SK-N-SH (cell line): ENCODE measurements at regions not wholly inside any gene's neighbourhood (a gene's known extent, or its start where the extent isn't known, plus 50 kb on each side); places are given as distances from the start of the nearest gene placed in this dataset.

ENCODE experiments used
- CTCF ChIA-PET: fragments of 300-600, 350-600 bp; formaldehyde crosslinking; extraction: SDS; loops from one replicate; lab custom pipeline; 2021; lab: Yijun Ruan, JAX
- POLR2A ChIA-PET: fragments of 350-600 bp; sonication (Branson Sonifier 250); formaldehyde crosslinking; extraction: SDS; loops from one replicate; lab custom pipeline; 2020; ENCODE audit warnings: antibody characterized with exemption, inconsistent platforms; lab: Yijun Ruan, JAX
- DNase-seq: peaks from one replicate; pipeline ENCODE4 v3.0.0; 2012
- H2AFZ ChIP-seq: fragments of 200-600 bp; sonication (generic); 2 replicates; pipeline ENCODE4 v1.8.1; 2016; ENCODE audit warnings: antibody characterized with exemption, mild to moderate bottlenecking, low read depth
- H3F3A ChIP-seq: fragments of 200-600 bp; sonication (generic); replicated peaks from 2 replicates; pipeline ENCODE3; 2016; ENCODE audit warnings: antibody characterized with exemption, mild to moderate bottlenecking; ENCODE audit not compliant: insufficient read depth
- H3K27ac ChIP-seq, 2 experiments: fragments of 200-500 bp in 1 of 2; fragments of 200-600 bp in 1 of 2; sonication (Bioruptor generic) in 1 of 2; sonication (generic), shearing (Covaris generic) in 1 of 2; 2 replicates each; pipeline versions ENCODE4 v1.5.1 to v1.6.1; 2014 to 2016; ENCODE audit warnings: low read depth in 2 of 2, inconsistent platforms in 1 of 2, low read length in 1 of 2, mild to moderate bottlenecking in 1 of 2, mixed read lengths in 1 of 2
- H3K27me3 ChIP-seq: fragments of 200-600 bp; sonication (generic), shearing (Covaris generic); 2 replicates; pipeline ENCODE4 v1.6.1; 2016; ENCODE audit warnings: mixed run types; ENCODE audit not compliant: insufficient read depth
- H3K36me3 ChIP-seq, 2 experiments: fragments of 200-500 bp in 1 of 2; fragments of 200-600 bp in 1 of 2; sonication (Bioruptor generic) in 1 of 2; sonication (generic) in 1 of 2; replicated peaks in 1 of 2; 2 replicates each; pipeline versions ENCODE3 to v1.5.1; 2014 to 2016; ENCODE audit warnings: low read length in 1 of 2, mild to moderate bottlenecking in 1 of 2; ENCODE audit not compliant: insufficient read depth in 2 of 2, control insufficient read depth in 1 of 2
- H3K4me1 ChIP-seq, 2 experiments: fragments of 200-500 bp in 1 of 2; fragments of 200-600 bp in 1 of 2; sonication (Bioruptor generic) in 1 of 2; sonication (generic), shearing (Covaris generic) in 1 of 2; 2 replicates each; pipeline versions ENCODE4 v1.5.1 to v1.6.1; 2014 to 2016; ENCODE audit warnings: low read depth in 1 of 2, low read length in 1 of 2, mixed run types in 1 of 2; ENCODE audit not compliant: insufficient read depth in 2 of 2, control insufficient read depth in 1 of 2
- H3K4me2 ChIP-seq: fragments of 200-600 bp; sonication (generic), shearing (Covaris generic); 2 replicates; pipeline ENCODE4 v1.6.1; 2017; ENCODE audit warnings: mixed run types
- H3K4me3 ChIP-seq, 2 experiments: fragments of 200-500 bp in 1 of 2; fragments of 200-600 bp in 1 of 2; sonication (Bioruptor generic) in 1 of 2; sonication (generic), shearing (Covaris generic) in 1 of 2; 2 replicates each; pipeline versions ENCODE4 v1.5.1 to v1.8.1; 2014 to 2016; ENCODE audit warnings: low read depth in 2 of 2, inconsistent platforms in 1 of 2, low read length in 1 of 2, mild to moderate bottlenecking in 1 of 2, mixed read lengths in 1 of 2, moderate library complexity in 1 of 2
- H3K79me2 ChIP-seq: fragments of 200-600 bp; sonication (generic); 2 replicates; pipeline ENCODE4 v1.8.1; 2017; ENCODE audit warnings: mild to moderate bottlenecking; ENCODE audit not compliant: insufficient read depth
- H3K9ac ChIP-seq: fragments of 200-600 bp; sonication (generic); 2 replicates; pipeline ENCODE4 v1.6.1; 2017; ENCODE audit warnings: mixed run types
- H3K9me2 ChIP-seq: fragments of 200-600 bp; sonication (generic); 2 replicates; pipeline ENCODE4 v1.6.1; 2017; ENCODE audit warnings: mixed run types
- H3K9me3 ChIP-seq: fragments of 200-600 bp; sonication (generic); 2 replicates; pipeline ENCODE4 v1.6.1; 2017; ENCODE audit warnings: mixed run types, mild to moderate bottlenecking, moderate library complexity
- H4K20me1 ChIP-seq: fragments of 200-600 bp; sonication (generic); 2 replicates; pipeline ENCODE4 v1.6.1; 2017; ENCODE audit warnings: mild to moderate bottlenecking, mixed run types; ENCODE audit not compliant: insufficient read depth
- CTCF ChIP-seq: fragments of 200-600 bp; sonication (generic); IDR thresholded peaks from 2 replicates; pipeline ENCODE4 v1.6.1; 2017; ENCODE audit warnings: antibody characterized with exemption, mild to moderate bottlenecking, moderate library complexity
- ELF1 ChIP-seq: IDR thresholded peaks from 2 replicates; pipeline ENCODE4 v1.4.0; 2012
- EZH2phosphoT487 ChIP-seq: fragments of 200-600 bp; sonication (generic); IDR thresholded peaks from 2 replicates; pipeline ENCODE4 v1.6.1; 2017; ENCODE audit warnings: low read depth, mixed run types, mild to moderate bottlenecking, antibody characterized with exemption, moderate library complexity, borderline replicate concordance
- FOXJ3 ChIP-seq: sonication (generic); formaldehyde crosslinking; IDR thresholded peaks from 2 replicates; pipeline ENCODE4 v1.5.1; 2020; ENCODE audit warnings: mild to moderate bottlenecking, missing genetic modification reagents
- GATA2 ChIP-seq: sonication (generic); formaldehyde crosslinking; IDR thresholded peaks from 2 replicates; pipeline ENCODE4 v1.5.0; 2020; ENCODE audit warnings: mild to moderate bottlenecking, missing genetic modification reagents
- IRF3 ChIP-seq: fragments of 150-350 bp; IDR thresholded peaks from 2 replicates; pipeline ENCODE4 v1.6.1; 2016; ENCODE audit warnings: mild to moderate bottlenecking, low read depth, low read length
- JUND ChIP-seq: IDR thresholded peaks from 2 replicates; pipeline ENCODE4 v1.4.0; 2012
- MXI1 ChIP-seq: IDR thresholded peaks from 2 replicates; pipeline ENCODE4 v1.6.1; 2012; ENCODE audit warnings: mild to moderate bottlenecking, low read depth, low read length, improper control_type of control experiment
- PBX3 ChIP-seq: IDR thresholded peaks from 2 replicates; pipeline ENCODE4; 2012
- POLR2AphosphoS5 ChIP-seq: IDR thresholded peaks from 2 replicates; pipeline ENCODE4 v1.6.1; 2012; ENCODE audit warnings: low read depth, low read length
- RAD21 ChIP-seq: IDR thresholded peaks from 2 replicates; pipeline ENCODE4 v1.6.1; 2012; ENCODE audit warnings: mild to moderate bottlenecking, low read length
- RCOR1 ChIP-seq: fragments of 150-350 bp; IDR thresholded peaks from 2 replicates; pipeline ENCODE4 v1.6.1; 2017; ENCODE audit warnings: antibody characterized with exemption, low read length
- RXRA ChIP-seq: IDR thresholded peaks from 2 replicates; pipeline ENCODE4 v1.4.0; 2012; ENCODE audit warnings: low read depth, mild to moderate bottlenecking, borderline replicate concordance
- SIN3A ChIP-seq: IDR thresholded peaks from 2 replicates; pipeline ENCODE4 v1.6.1; 2012; ENCODE audit warnings: low read depth, mild to moderate bottlenecking, low read length, moderate library complexity, borderline replicate concordance
- SMC3 ChIP-seq: IDR thresholded peaks from 2 replicates; pipeline ENCODE4 v1.6.1; 2012; ENCODE audit warnings: low read depth, low read length, improper control_type of control experiment
- TAF1 ChIP-seq: IDR thresholded peaks from 2 replicates; pipeline ENCODE4 v1.6.1; 2012; ENCODE audit warnings: low read depth, mild to moderate bottlenecking, low read length, moderate library complexity, borderline replicate concordance
- TEAD4 ChIP-seq: IDR thresholded peaks from 2 replicates; pipeline ENCODE4 v1.4.0; 2012; ENCODE audit warnings: mild to moderate bottlenecking, borderline replicate concordance; ENCODE audit not compliant: insufficient read depth
- USF1 ChIP-seq: IDR thresholded peaks from 2 replicates; pipeline ENCODE4 v1.4.0; 2012; ENCODE audit warnings: low read depth, borderline replicate concordance
- USF2 ChIP-seq: fragments of 150-350 bp; IDR thresholded peaks from 2 replicates; pipeline ENCODE4 v1.6.1; 2017; ENCODE audit warnings: antibody characterized with exemption, low read length, low read depth, borderline replicate concordance
- ZBTB33 ChIP-seq: IDR thresholded peaks from 2 replicates; pipeline ENCODE4 v1.4.0; 2012; ENCODE audit warnings: low read depth, borderline replicate concordance

- TF ChIP-seq IRF3 (no peak), JUND (no peak), EZH2phosphoT487 (no peak), ELF1 (no peak), RCOR1 (no peak)
- TF ChIP-seq, all 33 proteins: peak for 0
Observed at GRCh38 chr9:77092536-77092935, 73.1 kb downstream of the FOXB2 start (continued).

GRCh38 chr9:77094150-77094549 lies 74.7 kb downstream of the FOXB2 start:
- POLR2A ChIA-PET, result no interaction called here
- Histone ChIP-seq H3K4me3 (no peak overlapping the region), H3K9me2 (no peaks in the 10 kb centered on the region), H3K27ac (no peak overlapping the region), H3K4me1 (no peaks in the 10 kb centered on the region), H3K9ac (no peak overlapping the region), H4K20me1 (no peaks in the 10 kb centered on the region), H2AFZ (no peak overlapping the region), H3K36me3 (no peaks in the 10 kb centered on the region), H3K9me3 (no peaks in the 10 kb centered on the region), H3K27me3 (peaks cover 5% of the 10 kb centered on the region; the same call in 1 of the 2 replicates), H3K4me2 (no peak overlapping the region), H3F3A (no peaks in the 10 kb centered on the region), H3K79me2 (no peaks in the 10 kb centered on the region)
- no peak for TF ChIP-seq PBX3
- no peak for TF ChIP-seq EZH2phosphoT487
- no peak for TF ChIP-seq MXI1
- TF ChIP-seq GATA2, result no peak
- no peak for TF ChIP-seq RXRA
- TF ChIP-seq USF2, result no peak
- no peak for TF ChIP-seq ZBTB33
- TF ChIP-seq RAD21, result no peak
- TF ChIP-seq IRF3, result no peak
- TF ChIP-seq FOXJ3 (CRISPR knock-in tag), result no peak
- TF ChIP-seq JUND, result no peak
- no peak for TF ChIP-seq CTCF
- TF ChIP-seq SMC3, result no peak
- no peak for TF ChIP-seq POLR2AphosphoS5
- no peak for TF ChIP-seq SIN3A
- TF ChIP-seq USF1, result no peak
- no peak for TF ChIP-seq TEAD4
- TF ChIP-seq TAF1, result no peak
- no peak for DNase-seq
- CTCF ChIA-PET, result no interaction called here
